HG02852 (cell line): ENCODE measurements at regions not wholly inside any gene's neighbourhood (a gene's known extent, or its start where the extent isn't known, plus 50 kb on each side); places are given as distances from the start of the nearest gene placed in this dataset.
"Not testable (repeated sequence)": the region's sequence is repeated elsewhere in the genome, so short reads cannot be mapped to it uniquely, and the experiment has no call there.

ENCODE experiments used
- ATAC-seq: cut with Tn5 transposase; IDR thresholded peaks from one replicate; pipeline ENCODE4 v1.9.1; 2021; ENCODE audit warnings: mild to moderate bottlenecking, moderate library complexity; ENCODE audit not compliant: unreplicated experiment

GRCh38 chr9:31730398-31730797 is 654.0 kb upstream of the ACO1 start:
- no peak for ATAC-seq

DNA sequence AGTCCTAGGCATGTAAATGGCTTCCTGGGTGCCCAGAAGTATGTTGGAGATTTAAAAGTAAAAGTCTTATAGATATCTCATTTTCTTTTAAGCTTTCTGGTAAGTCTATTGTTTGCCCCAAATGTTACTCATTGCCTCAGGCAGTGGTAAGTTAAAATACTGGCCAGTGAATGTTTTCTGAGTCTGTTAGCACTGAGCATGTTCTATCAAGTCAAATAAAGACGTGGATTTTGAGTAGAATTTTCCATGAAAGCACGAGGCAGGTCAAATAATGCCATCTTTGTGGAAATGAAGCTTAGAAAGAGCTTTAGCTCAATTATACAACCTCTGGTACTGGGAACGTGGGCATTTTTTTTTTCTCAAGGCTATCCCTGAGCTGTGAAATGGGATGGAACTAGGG is 651.3 kb upstream of the ACO1 start:
- no peak for ATAC-seq

- no peak for ATAC-seq
Observed at GRCh38 chr9:31736581-31737179, 647.8 kb upstream of the ACO1 start.

DNA sequence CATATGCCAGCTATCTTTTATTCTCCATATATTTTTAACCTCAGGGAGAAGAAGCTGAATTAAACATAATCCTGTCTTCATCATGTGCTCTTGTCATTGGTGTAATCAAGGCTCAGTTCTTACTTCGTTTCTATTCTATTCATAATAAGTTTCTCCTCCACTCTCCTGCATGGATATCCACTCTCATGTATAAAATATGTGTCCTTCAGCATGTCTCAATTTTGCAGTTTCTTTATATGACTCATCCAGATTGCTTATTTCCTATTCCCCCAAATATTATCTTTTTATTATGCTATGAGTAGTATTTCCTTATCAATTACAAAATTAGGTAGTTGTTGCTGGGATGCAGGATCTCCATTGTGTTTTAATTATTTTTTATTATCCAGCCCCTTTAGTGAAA is 643.7 kb upstream of the ACO1 start:
- ATAC-seq = no peak

DNA sequence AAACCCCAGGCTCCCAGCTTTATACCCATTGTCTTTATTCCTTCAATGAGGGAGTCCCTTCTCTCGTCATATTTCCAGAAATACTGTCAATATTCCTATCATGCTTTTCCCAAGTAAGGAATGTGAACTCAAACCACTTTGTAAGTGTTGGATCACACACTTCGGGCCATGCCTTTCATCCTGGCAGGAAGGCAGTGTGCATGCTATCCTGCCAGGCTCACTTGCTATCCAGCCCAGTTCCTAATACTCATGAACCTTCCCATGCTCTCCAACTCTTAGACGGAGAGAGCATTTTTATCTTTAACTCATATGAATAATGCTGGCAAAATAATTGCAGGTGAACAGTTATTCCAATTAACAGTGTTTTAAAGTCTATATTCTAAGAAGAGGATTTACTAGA is 639.9 kb upstream of the ACO1 start:
- ATAC-seq = no peak

DNA sequence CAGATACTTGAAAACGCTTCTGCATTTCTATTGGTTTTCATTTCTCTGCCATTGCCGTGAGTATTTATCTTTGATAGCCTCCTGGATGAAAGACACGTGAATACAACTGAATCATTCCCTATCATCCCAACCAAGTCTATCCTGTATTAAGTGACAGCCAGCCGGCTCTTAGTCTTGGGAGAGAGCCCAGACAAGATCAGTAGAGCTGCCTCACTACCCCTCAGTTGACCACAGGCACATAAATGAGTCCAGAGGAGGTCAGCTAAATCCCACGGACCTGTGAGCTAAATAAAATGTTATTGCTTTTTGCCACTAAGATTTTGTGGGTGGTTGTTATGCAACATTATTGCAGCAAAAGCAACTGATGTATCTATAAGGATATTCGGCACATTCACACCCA is 639.0 kb upstream of the ACO1 start:
- no peak for ATAC-seq

GRCh38 chr9:31745886-31746285 is 638.6 kb upstream of the ACO1 start:
- ATAC-seq = no peak

DNA sequence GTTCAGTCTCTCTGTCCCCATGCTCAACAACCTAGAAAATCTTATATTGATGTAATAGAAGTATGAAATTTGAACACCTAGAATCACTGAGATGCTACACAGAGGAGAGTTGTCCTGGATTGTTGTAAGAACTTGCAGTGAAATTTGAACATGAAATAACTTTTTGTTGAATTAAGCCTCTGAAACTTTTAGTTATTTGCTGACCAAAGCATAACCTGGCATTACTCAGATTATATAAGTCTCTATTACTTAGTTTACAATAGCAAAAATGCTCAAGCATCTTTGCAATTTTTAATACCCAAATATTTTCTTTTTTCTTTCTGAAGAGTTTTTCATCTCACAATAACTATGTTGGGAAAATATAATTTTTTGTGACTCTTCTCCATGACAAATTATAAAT is 630.7 kb upstream of the ACO1 start:
- no peak for ATAC-seq

DNA sequence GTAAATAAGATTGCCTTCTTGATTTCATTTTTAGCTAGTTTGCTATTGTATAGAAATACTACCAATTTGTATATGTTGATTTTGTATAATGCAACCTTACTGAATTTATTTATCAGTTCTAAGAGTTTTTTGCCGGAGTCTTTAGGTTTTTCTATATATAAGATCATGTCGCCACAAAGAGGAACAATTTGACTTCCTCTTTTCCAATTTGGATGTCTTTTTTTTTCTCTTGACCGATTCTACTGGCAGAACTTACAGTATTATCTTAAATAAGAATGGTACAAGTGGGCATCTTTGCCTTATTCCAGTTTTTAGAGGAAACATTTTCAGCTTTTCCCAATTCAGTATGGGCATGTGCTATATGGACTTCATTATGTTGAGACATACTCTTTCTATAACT is 624.7 kb upstream of the ACO1 start:
- ATAC-seq = no peak

DNA sequence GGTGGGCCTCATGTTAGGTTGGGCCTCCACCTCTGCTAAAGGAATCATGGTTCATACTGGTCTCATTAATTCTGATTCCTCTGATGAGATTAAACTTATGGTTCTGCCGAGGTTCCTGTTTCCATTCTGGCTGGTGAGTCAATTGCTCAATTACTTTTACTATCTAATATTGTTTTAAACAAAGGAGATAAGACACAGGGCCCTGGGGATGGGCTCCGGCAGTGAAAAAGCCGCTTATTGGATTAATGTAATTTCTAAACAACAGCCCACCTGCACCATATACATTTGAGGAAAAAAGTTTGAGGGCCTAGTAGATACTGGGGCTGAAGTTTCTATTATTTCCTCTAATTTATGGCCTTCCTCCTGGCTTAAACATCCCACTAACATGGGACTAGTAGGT is 610.4 kb upstream of the ACO1 start:
- ATAC-seq = not testable (repeated sequence)

DNA sequence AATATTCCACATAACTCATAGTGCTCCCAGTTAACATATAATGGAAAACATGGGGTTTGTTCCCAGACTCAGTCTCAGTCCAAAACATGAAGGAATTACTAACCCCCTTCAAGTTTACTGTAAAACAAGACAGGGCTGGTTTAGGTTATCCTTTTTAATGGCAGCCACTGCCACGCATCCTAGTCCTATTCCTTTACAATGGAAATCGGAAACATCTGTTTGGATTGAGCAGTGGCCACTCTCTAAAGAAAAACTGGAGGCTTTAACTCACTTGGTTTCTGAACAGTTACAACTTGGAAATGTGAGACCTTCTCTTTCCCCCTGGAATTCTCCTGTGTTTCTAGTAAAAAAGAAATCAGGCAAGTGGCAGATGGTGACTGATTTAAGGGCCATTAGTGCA is 609.9 kb upstream of the ACO1 start:
- no peak for ATAC-seq

DNA sequence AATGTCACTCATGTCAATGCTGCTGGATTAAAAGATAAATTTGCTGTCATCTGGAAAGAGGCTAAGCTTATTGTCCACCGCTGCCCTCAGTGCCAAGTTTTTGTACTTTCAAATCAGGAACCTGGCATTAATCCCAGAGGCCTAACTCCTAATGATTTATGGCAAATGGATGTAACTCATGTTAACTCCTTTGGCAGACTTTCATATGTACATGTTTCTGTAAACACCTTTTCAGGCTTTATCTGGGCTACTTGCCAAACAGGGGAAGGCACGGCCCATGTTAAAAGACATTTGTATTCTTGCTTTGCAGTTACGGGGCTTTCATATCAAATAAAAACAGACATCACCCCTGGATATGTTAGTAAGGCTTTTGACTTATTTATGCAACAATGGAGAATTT is 608.0 kb upstream of the ACO1 start:
- ATAC-seq = no peak

- no peak for ATAC-seq
Observed at GRCh38 chr9:31783491-31783890, 601.0 kb upstream of the ACO1 start.

GRCh38 chr9:31790720-31791119 is 593.7 kb upstream of the ACO1 start:
- no peak for ATAC-seq

DNA sequence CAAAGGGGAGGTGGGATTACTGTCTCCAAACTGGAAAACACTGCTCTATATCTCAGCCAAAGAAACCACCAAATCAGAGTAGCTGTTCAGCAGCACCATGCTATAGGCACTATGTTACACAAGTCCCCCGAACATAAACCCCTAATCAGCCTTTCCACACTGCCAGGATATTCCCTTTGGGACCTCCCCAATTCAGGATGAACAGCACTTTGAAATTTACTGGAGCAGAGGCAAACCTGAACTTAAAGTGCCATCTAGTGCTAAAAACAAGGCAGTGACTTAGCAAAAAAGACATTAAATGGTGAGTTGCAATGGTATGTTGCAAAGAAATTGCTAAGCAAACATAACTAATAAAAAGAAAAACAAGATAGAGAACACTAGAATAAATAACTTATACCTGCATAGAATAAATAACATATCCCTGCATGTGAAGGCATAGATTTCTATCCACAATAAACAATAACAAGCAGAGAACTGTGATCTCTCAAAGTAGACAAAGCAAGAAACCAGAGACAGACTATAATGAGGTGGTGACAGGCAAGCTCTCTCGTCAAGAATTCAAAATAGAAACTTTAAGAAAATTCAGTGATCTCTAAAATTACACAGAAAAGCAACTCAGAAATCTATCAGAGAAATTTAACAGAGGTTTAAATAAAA is 584.4 kb upstream of the ACO1 start:
- ATAC-seq = no peak

- no peak for ATAC-seq
Observed at GRCh38 chr9:31807574-31808256, 576.7 kb upstream of the ACO1 start.

GRCh38 chr9:31808766-31809165 is 575.7 kb upstream of the ACO1 start:
- no peak for ATAC-seq

- ATAC-seq = no peak
Observed at GRCh38 chr9:31820426-31820825, 564.0 kb upstream of the ACO1 start.

GRCh38 chr9:31821583-31821982 is 562.9 kb upstream of the ACO1 start:
- ATAC-seq = no peak

DNA sequence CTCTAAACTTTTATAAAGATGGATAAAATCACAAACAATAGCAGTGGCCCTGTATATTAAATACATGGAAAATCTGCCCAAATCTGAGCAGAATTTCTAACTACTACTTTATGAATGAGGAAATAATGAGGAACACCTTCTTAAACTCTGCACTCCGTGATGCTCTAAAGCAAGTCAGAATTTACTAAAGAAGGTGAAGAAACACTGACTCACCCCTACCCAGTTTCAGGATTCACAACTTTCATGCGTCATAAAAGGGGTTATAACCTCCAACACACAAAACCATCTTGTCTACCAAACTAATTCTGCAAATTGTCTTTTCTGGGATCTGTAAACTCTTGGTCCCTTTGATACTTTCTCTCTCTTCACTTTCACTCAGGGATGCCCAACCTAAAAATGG is 561.1 kb upstream of the ACO1 start:
- ATAC-seq = no peak

DNA sequence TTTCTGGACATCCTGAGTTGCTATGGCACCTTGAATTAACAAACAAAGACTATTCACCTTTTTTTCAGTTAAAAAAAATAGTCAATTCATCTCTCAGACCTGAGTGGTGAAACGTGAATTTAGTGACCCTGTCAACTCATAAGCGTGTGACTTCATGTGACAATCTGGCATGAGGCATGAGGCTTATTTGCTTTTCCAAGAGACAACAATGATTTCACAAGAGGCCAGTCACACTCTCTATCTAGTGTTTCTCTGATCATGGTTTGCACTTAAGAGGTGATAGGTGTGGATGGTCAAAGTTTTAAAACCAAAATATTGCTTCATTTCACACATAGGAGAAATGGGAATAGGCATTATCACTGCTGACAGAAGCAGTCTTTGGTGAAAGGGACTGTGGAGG is 559.6 kb upstream of the ACO1 start:
- no peak for ATAC-seq

GRCh38 chr9:31837211-31837610 is 547.2 kb upstream of the ACO1 start:
- no peak for ATAC-seq

- no peak for ATAC-seq
Observed at GRCh38 chr9:31839273-31839672, 545.2 kb upstream of the ACO1 start.
